SK-N-MC (cell line): ENCODE measurements at regions not wholly inside any gene's neighbourhood (a gene's known extent, or its start where the extent isn't known, plus 50 kb on each side); places are given as distances from the start of the nearest gene placed in this dataset.

Experiments
- EZH2 ChIP-seq: fragments of 200-600 bp; sonication (generic); IDR thresholded peaks from one replicate; pipeline ENCODE4 v1.6.1; 2017; ENCODE audit warnings: antibody characterized with exemption
- FOXP2 ChIP-seq: optimal IDR thresholded peaks from 2 replicates; pipeline ENCODE3; 2011; ENCODE audit warnings: mild to moderate bottlenecking, moderate library complexity; ENCODE audit not compliant: insufficient read depth; ENCODE audit errors: extremely low read length, control extremely low read depth

DNA sequence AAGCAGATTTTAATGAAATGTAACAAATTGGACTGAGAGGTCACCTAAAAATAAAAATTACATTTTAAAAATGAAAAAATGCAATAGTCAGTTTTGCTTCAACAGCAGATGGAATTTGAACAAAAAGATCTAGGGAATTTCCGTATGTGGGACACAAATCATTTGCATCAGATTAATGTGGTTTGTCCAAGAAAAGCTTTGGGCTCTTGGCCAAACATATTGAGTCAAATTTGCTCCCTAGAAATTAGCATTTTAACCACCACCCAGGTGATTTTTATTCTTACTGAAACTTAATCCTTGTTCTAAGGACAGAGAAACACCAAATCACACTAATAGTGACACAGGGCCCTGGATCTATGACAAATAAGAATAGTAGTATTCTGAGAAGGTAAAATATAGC lies 1477.8 kb downstream of the FAM181B start:
- TF ChIP-seq EZH2 (no peak), FOXP2 (no peak)
